Astrocyte of the cerebellum (primary cell): ENCODE measurements at regions not wholly inside any gene's neighbourhood (a gene's known extent, or its start where the extent isn't known, plus 50 kb on each side); places are given as distances from the start of the nearest gene placed in this dataset.

Source experiments
- DNase-seq: peaks from one replicate; pipeline ENCODE4 v3.0.0-alpha.2; 2011; ENCODE audit warnings: low read depth
- H3K4me3 ChIP-seq: 2 replicates; pipeline ENCODE4 v1.5.1; 2011; ENCODE audit warnings: mild to moderate bottlenecking, low read depth, low read length, moderate library complexity
- in situ Hi-C: cut with HindIII; loops from 2 replicates; pipeline ENCODE4 v1.10.0; 2017; ENCODE audit warnings: low sequenced_read_pairs
- TF ChIP-seq, protein P1 (sequence below): IDR thresholded peaks from 2 replicates; pipeline ENCODE4 v1.5.1; 2012; ENCODE audit warnings: low read length, low read depth, moderate library complexity, mild to moderate bottlenecking; ENCODE audit errors: missing control alignments

DNA sequence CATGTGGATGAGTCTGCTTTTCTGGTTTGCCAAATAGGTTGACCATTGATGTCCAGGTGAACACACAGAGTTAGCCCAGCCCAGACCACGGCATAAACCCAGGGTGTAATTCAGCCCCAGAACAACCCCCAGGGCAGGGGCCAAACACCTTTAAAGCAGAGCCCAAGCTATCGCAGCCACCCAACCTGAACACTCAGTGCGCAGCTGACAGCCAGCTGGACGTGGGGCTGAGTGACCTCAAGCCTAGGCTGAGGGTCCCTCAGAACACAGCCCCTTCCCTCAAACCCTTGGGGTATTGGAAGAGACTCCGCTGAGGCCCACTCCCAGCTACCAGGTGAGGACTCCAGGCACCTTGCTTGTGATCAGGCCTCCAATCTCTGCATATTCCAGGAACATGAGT, 161.5 kb upstream of the NECTIN1 start:
- no peak for DNase-seq
- no peak overlapping the region for H3K4me3 ChIP-seq
- TF ChIP-seq, protein P1, sequence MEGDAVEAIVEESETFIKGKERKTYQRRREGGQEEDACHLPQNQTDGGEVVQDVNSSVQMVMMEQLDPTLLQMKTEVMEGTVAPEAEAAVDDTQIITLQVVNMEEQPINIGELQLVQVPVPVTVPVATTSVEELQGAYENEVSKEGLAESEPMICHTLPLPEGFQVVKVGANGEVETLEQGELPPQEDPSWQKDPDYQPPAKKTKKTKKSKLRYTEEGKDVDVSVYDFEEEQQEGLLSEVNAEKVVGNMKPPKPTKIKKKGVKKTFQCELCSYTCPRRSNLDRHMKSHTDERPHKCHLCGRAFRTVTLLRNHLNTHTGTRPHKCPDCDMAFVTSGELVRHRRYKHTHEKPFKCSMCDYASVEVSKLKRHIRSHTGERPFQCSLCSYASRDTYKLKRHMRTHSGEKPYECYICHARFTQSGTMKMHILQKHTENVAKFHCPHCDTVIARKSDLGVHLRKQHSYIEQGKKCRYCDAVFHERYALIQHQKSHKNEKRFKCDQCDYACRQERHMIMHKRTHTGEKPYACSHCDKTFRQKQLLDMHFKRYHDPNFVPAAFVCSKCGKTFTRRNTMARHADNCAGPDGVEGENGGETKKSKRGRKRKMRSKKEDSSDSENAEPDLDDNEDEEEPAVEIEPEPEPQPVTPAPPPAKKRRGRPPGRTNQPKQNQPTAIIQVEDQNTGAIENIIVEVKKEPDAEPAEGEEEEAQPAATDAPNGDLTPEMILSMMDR: no peak
- in situ Hi-C loops: no loop called here

DNA sequence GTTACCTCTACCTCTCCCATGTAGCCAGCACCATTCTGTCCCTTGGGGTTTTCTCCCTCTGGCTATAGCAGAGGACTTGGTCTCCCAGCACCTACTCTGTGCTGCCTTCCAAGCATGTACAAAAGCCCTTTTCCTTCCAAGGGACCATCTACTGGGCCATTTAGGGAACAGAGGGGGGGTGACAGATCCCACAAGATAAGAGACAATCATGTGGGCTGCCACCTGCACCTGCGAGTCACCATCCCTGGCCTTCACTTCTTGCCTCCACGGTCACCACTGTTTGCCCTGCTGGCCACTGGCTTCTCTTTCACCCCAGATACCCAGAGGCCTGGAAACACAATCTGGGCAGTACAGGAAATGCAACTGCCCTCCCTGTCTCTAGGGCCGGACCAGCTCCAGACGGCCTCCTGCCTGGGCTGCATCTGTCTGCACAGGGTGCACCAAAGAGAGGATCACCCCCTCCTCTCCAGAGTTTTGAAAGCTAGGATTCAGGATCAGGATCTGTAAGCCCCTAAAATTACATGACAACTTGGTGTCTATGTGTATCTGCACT, 160.8 kb upstream of the NECTIN1 start:
- no peak for DNase-seq
- TF ChIP-seq, protein P1: no peak
- no peak overlapping the region for H3K4me3 ChIP-seq
- in situ Hi-C loops: no loop called here

DNA sequence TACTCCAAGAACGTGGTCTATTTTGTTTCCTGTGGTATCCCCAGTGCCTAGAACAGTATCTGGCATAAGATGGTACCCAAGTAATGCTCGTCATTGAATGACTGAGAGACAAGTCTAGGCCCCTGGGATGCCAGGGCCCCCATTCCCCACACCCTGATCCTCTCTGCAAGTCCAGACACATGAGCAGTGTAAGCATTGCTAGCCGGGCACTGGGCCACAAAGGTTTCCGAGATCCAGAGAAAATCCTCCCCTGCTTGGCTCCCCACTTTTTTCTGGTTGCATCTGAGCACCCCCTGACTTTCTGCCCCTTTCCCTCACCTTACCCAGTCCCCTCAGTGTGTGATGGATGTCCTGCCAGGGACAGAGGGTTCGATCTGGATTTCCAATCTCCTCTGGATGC, 160.1 kb upstream of the NECTIN1 start:
- in situ Hi-C loops: no loop called here
- TF ChIP-seq, protein P1: no peak
- no peak for DNase-seq
- H3K4me3 ChIP-seq: no peak overlapping the region

DNA sequence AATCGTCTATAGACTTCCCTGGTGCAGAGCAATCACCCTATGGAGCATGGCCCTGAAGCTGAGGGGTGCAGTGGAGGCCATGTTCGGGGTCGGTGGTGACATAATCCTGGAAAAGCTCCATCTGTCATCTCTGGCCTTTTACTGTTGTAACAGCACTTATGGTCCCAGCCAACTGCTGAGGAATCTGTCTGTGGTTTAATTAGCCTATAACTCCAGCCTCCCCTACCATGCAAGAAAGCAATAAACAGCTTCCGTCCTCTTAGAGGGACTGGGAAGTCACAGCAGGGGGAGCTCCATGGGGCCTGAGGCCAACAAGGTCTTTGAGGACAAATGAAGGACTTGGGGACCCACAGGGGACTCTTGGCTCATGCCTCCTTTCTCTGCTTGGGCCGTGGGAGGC, 159.1 kb upstream of the NECTIN1 start:
- no peak overlapping the region for H3K4me3 ChIP-seq
- no peak for DNase-seq
- TF ChIP-seq, protein P1: no peak
- in situ Hi-C loops: no loop called here

DNA sequence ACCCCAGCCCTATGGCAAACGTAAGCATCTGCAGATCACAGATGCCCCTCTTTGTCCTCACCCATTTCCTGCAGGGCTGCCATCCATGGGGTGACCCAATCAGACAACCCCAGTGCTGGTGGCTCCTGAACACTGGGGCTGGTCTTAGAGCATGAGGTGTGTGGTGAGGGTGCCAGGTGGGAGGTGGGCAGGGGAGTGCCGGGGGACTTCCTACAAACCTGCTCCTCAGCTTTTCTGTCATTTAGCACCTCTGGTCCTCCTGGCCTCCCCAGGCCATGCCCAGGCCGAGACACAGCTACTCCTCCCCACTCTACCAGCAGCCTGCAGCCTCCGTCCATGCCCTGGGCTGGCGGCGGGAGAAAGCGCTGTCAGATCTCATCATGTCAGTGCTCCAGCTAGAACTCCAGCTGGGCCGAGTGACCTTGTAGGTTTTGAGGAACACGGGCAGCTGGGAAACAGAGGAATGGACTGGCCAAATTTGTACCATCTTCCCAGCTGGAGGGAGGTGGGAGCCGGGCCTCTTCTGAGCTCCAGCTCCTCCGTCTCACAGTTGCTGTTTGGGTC, 157.7 kb upstream of the NECTIN1 start:
- TF ChIP-seq, protein P1: no peak
- DNase-seq: no peak
- no peak overlapping the region for H3K4me3 ChIP-seq
- in situ Hi-C loops: no loop called here

DNA sequence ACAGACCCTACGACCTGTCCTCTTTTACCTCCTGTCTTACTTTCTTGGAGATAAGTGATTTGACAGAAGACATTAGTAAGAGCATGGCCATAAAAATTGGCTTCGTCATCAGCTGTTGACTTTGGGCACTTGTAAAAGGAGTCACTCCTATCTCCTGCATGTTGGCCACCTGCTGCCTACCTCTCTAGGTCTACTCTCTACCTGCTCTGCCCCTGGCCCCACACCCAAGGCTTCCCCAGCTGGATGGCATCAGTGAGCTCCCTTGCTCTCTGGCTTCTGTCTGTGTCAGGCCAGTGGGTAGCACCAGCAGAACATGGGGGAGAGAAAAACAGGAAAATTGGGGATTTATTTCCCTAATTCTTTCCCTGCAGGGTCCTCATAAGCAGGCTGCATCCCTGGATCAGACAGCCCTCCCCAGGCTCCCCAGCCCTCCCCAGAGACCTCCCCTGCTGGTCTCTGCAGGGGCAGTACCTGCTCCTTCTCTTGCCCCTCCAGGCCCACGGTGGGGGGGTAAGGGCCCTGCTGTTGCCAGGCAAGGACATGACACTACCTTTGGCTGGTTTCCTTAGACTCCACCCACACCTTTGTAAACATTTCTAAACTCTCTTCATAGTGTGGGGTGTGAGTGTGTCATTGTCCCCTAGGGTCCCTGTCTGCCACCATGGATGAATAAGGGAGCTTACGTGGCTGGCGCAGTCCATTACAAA, 157.0 kb upstream of the NECTIN1 start:
- TF ChIP-seq, protein P1: no peak
- in situ Hi-C loops: no loop called here
- H3K4me3 ChIP-seq: no peak overlapping the region
- DNase-seq: no peak
